H1 (cell line): ENCODE measurements at regions not wholly inside any gene's neighbourhood (a gene's known extent, or its start where the extent isn't known, plus 50 kb on each side); places are given as distances from the start of the nearest gene placed in this dataset.

ENCODE experiments used
- CTCF ChIA-PET: fragments of 300-600 bp; sonication (Branson Sonifier 250); formaldehyde crosslinking; loops from one replicate; lab custom pipeline; 2021; ENCODE audit not compliant: partially characterized antibody; lab: Charles Lee
- POLR2A ChIA-PET: fragments of 300-600 bp; sonication (Branson Sonifier 250); formaldehyde crosslinking; loops from one replicate; lab custom pipeline; 2021; ENCODE audit warnings: inconsistent platforms; ENCODE audit not compliant: partially characterized antibody; lab: Charles Lee
- DNase-seq, 2 experiments: peaks; one replicate each; pipeline versions ENCODE4 v3.0.0 to v3.0.0-alpha.2; 2010 to 2022; ENCODE audit warnings: low spot score in 2 of 2, low read depth in 1 of 2, mixed read lengths in 1 of 2
- FAIRE-seq: peaks from 2 replicates; lab custom pipeline; 2011; peaks lifted over from hg19 to GRCh38; lab: Jason Lieb, UNC
- H2AFZ ChIP-seq: 2 replicates; pipeline ENCODE4 v1.8.1; 2012; ENCODE audit warnings: low read length, inconsistent platforms
- H2AK5ac ChIP-seq: 2 replicates; pipeline ENCODE4 v1.6.1; 2013; ENCODE audit warnings: low read depth, low read length
- H2BK120ac ChIP-seq: replicated peaks from 2 replicates; pipeline ENCODE3; 2013; ENCODE audit warnings: low read depth, low read length, inconsistent platforms
- H2BK12ac ChIP-seq: 2 replicates; pipeline ENCODE4 v1.6.1; 2013; ENCODE audit warnings: low read depth, low read length
- H2BK15ac ChIP-seq: 2 replicates; pipeline ENCODE4 v1.6.1; 2013; ENCODE audit warnings: low read length
- H2BK20ac ChIP-seq: 2 replicates; pipeline ENCODE4 v1.6.1; 2013; ENCODE audit warnings: low read length
- H2BK5ac ChIP-seq: 2 replicates; pipeline ENCODE4 v1.6.1; 2013; ENCODE audit warnings: low read depth, low read length
- H3K14ac ChIP-seq: 2 replicates; pipeline ENCODE4 v1.6.1; 2013; ENCODE audit warnings: inconsistent platforms; ENCODE audit not compliant: insufficient read length
- H3K18ac ChIP-seq: 2 replicates; pipeline ENCODE4 v1.6.1; 2013; ENCODE audit warnings: low read length; ENCODE audit errors: extremely low read depth
- H3K23ac ChIP-seq: 2 replicates; pipeline ENCODE4 v1.6.1; 2013; ENCODE audit warnings: inconsistent platforms; ENCODE audit not compliant: insufficient read length
- H3K23me2 ChIP-seq: 2 replicates; pipeline ENCODE4 v1.6.1; 2013; ENCODE audit warnings: low read depth, low read length
- H3K27ac ChIP-seq: 2 replicates; pipeline ENCODE4 v1.6.1; 2011; ENCODE audit warnings: low read depth, low read length, inconsistent platforms
- H3K27me3 ChIP-seq, 4 experiments: replicated peaks in 1 of 4; 1 replicate in 1 of 4; 2 replicates in 3 of 4; pipeline versions ENCODE4 v1.6.1 to v1.8.1; 2011 to 2013; ENCODE audit warnings: low read length in 3 of 4, mild to moderate bottlenecking in 3 of 4, inconsistent platforms in 2 of 4, mixed read lengths in 2 of 4, moderate library complexity in 1 of 4; ENCODE audit not compliant: control insufficient read depth in 3 of 4, insufficient read depth in 3 of 4; ENCODE audit errors: extremely low read depth in 1 of 4
- H3K36me3 ChIP-seq, 4 experiments: 2 replicates each; pipeline versions ENCODE4 v1.6.1 to v1.8.1; 2011 to 2013; ENCODE audit warnings: mild to moderate bottlenecking in 4 of 4, low read length in 3 of 4, moderate library complexity in 2 of 4, control low read depth in 1 of 4, inconsistent platforms in 1 of 4; ENCODE audit not compliant: insufficient read depth in 4 of 4, control insufficient read depth in 2 of 4
- H3K4ac ChIP-seq: replicated peaks from 2 replicates; pipeline ENCODE3; 2013; ENCODE audit warnings: low read length, low read depth, mixed read lengths, inconsistent platforms; ENCODE audit not compliant: insufficient read length
- H3K4me1 ChIP-seq, 4 experiments: replicated peaks in 1 of 4; 1 replicate in 1 of 4; 2 replicates in 3 of 4; pipeline versions ENCODE4 v1.6.1 to v1.8.1; 2011 to 2013; ENCODE audit warnings: low read length in 3 of 4, inconsistent platforms in 2 of 4, mixed read lengths in 1 of 4; ENCODE audit not compliant: insufficient read depth in 4 of 4, control insufficient read depth in 3 of 4
- H3K4me2 ChIP-seq, 2 experiments: 2 replicates each; pipeline versions ENCODE4 v1.6.1 to v1.8.1; 2011 to 2013; ENCODE audit warnings: low read depth in 2 of 2, low read length in 2 of 2, control low read depth in 1 of 2, inconsistent platforms in 1 of 2, mild to moderate bottlenecking in 1 of 2; ENCODE audit not compliant: insufficient read depth in 1 of 2
- H3K4me3 ChIP-seq, 4 experiments: fragments of 200-600, 300-600 bp in 1 of 4; sonication (generic), shearing (Covaris generic), sonication (Bioruptor Twin) in 1 of 4; 2 replicates each; pipeline versions ENCODE4 v1.5.1 to v1.8.1; 2011 to 2016; ENCODE audit warnings: low read length in 4 of 4, low read depth in 3 of 4, control low read depth in 2 of 4, inconsistent platforms in 2 of 4, mild to moderate bottlenecking in 2 of 4, mixed read lengths in 1 of 4, moderate library complexity in 1 of 4; ENCODE audit not compliant: insufficient read depth in 2 of 4; ENCODE audit errors: extremely low read depth in 1 of 4
- H3K56ac ChIP-seq: replicated peaks from 2 replicates; pipeline ENCODE3; 2013; ENCODE audit warnings: low read depth, mild to moderate bottlenecking, mixed read lengths, low read length, inconsistent platforms; ENCODE audit not compliant: insufficient read length
- H3K79me1 ChIP-seq: 2 replicates; pipeline ENCODE4 v1.6.1; 2013; ENCODE audit warnings: low read depth, low read length, control low read depth
- H3K79me2 ChIP-seq, 2 experiments: 2 replicates each; pipeline versions ENCODE4 v1.6.1 to v1.8.1; 2012 to 2013; ENCODE audit warnings: low read length in 2 of 2, mild to moderate bottlenecking in 2 of 2, inconsistent platforms in 1 of 2; ENCODE audit not compliant: insufficient read depth in 2 of 2, control insufficient read depth in 1 of 2
- H3K9ac ChIP-seq, 4 experiments: replicated peaks in 1 of 4; 1 replicate in 1 of 4; 2 replicates in 3 of 4; pipeline versions ENCODE4 v1.6.1 to v1.8.1; 2011 to 2013; ENCODE audit warnings: low read depth in 3 of 4, low read length in 3 of 4, control low read depth in 2 of 4, mild to moderate bottlenecking in 2 of 4, moderate library complexity in 2 of 4, inconsistent platforms in 1 of 4; ENCODE audit errors: extremely low read depth in 1 of 4
- H3K9me3 ChIP-seq, 2 experiments: 2 replicates each; pipeline versions ENCODE4 v1.6.1 to v1.8.1; 2012 to 2013; ENCODE audit warnings: mild to moderate bottlenecking in 2 of 2, moderate library complexity in 2 of 2, control low read depth in 1 of 2, inconsistent platforms in 1 of 2, low read depth in 1 of 2, low read length in 1 of 2, mixed read lengths in 1 of 2; ENCODE audit not compliant: insufficient read depth in 2 of 2
- H4K20me1 ChIP-seq, 2 experiments: replicated peaks in 1 of 2; 2 replicates each; pipeline versions ENCODE3 to v1.8.1; 2011 to 2013; ENCODE audit warnings: inconsistent platforms in 2 of 2, low read length in 2 of 2, mild to moderate bottlenecking in 1 of 2; ENCODE audit not compliant: insufficient read depth in 2 of 2, control insufficient read depth in 1 of 2
- H4K5ac ChIP-seq: 2 replicates; pipeline ENCODE4 v1.6.1; 2013; ENCODE audit warnings: low read length, low read depth, mixed read lengths, inconsistent platforms; ENCODE audit not compliant: insufficient read length
- H4K8ac ChIP-seq: 2 replicates; pipeline ENCODE4 v1.8.0; 2013; ENCODE audit warnings: mild to moderate bottlenecking, moderate library complexity, low read length, inconsistent platforms; ENCODE audit not compliant: insufficient read depth; ENCODE audit errors: extremely low read depth
- H4K91ac ChIP-seq: replicated peaks from 2 replicates; pipeline ENCODE3; 2013; ENCODE audit warnings: low read length, mixed read lengths, inconsistent platforms; ENCODE audit not compliant: insufficient read length
- ASH2L ChIP-seq: fragments of 200-600, 300-600 bp; sonication (generic); IDR thresholded peaks from one replicate; pipeline ENCODE4 v1.7.1; 2017; ENCODE audit warnings: low read length
- ATF2 ChIP-seq: IDR thresholded peaks from 2 replicates; pipeline ENCODE4 v1.6.1; 2012; ENCODE audit warnings: low read length, inconsistent platforms
- CHD1 ChIP-seq: IDR thresholded peaks from 2 replicates; pipeline ENCODE4 v1.6.1; 2012; ENCODE audit warnings: low read depth, low read length, improper control_type of control experiment
- WGBS, 2 experiments: shearing (Covaris generic) in 1 of 2; methylation state at CpG; one replicate each; pipeline versions ENCODE4 v1.1.6 to v1.1.7; 2013 to 2015; ENCODE audit warnings: low lambda C conversion rate in 2 of 2, mixed read lengths in 2 of 2, inconsistent platforms in 1 of 2, low coverage in 1 of 2, missing lambda C conversion rate in 1 of 2; ENCODE audit not compliant: insufficient replicate concordance in 2 of 2, insufficient coverage in 1 of 2, insufficient read length in 1 of 2; ENCODE audit errors: extremely low coverage in 1 of 2, missing lambda C conversion rate in 1 of 2; 5-methylcytosine and 5-hydroxymethylcytosine counted together

- no peak for FAIRE-seq
These were observed 1148.1 kb upstream of the NCAM2 start for GRCh38 chr21:19850157-19850556.

More at GRCh38 chr21:19850157-19850556, 1148.1 kb upstream of the NCAM2 start:
- Histone ChIP-seq H4K20me1 (no peaks in the 10 kb centered on the region), H3K4me3 (no peak overlapping the region), H3K18ac (no peak overlapping the region), H3K79me1 (no peaks in the 10 kb centered on the region), H3K14ac (no peak overlapping the region), H3K27ac (no peak overlapping the region), H4K8ac (no peak overlapping the region), H3K79me2 (no peaks in the 10 kb centered on the region), H2AFZ (no peak overlapping the region), H3K27me3 (no peaks in the 10 kb centered on the region), H3K56ac (no peak overlapping the region), H4K91ac (no peak overlapping the region), H3K4me1 (no peaks in the 10 kb centered on the region), H2BK12ac (no peak overlapping the region), H2BK20ac (no peak overlapping the region), H3K9ac (no peak overlapping the region), H3K4me2 (no peak overlapping the region), H2BK15ac (no peak overlapping the region), H3K23ac (no peak overlapping the region), H4K5ac (no peak overlapping the region), H2BK5ac (no peak overlapping the region), H3K23me2 (no peaks in the 10 kb centered on the region), H3K36me3 (no peaks in the 10 kb centered on the region), H3K4ac (no peak overlapping the region), H2BK120ac (no peak overlapping the region), H3K9me3 (no peaks in the 10 kb centered on the region), H2AK5ac (no peak overlapping the region)
- ChIA-PET CTCF (no interaction called here), POLR2A (no interaction called here)
- TF ChIP-seq ATF2 (no peak), ASH2L (no peak), CHD1 (no peak)
- DNase-seq, result no peak
- WGBS, 2 experiments, result 93% methylated on average over 1 of the region's 1 CpG; no CpG with 5 or more reads in 1 of the 2 experiments
